OCI-LY7 (cell line): ENCODE measurements at regions not wholly inside any gene's neighbourhood (a gene's known extent, or its start where the extent isn't known, plus 50 kb on each side); places are given as distances from the start of the nearest gene placed in this dataset.

Source experiments
- BruUV-seq: library from RNA; stranded (reverse); fragments of 400-500 nt; replicated peaks from 2 replicates; lab custom pipeline; 2021; lab: Mats Ljungman, UMichigan
- CTCF ChIA-PET: fragments of 300-600 bp; sonication (Branson Sonifier 250); formaldehyde crosslinking; loops from one replicate; lab custom pipeline; 2022; ENCODE audit warnings: antibody characterized with exemption; ENCODE audit not compliant: unreplicated experiment; lab: Charles Lee
- POLR2A ChIA-PET: fragments of 300-600 bp; sonication (Branson Sonifier 250); formaldehyde crosslinking; loops from one replicate; lab custom pipeline; 2022; ENCODE audit warnings: antibody characterized with exemption; lab: Charles Lee
- DNase-seq: peaks from one replicate; pipeline ENCODE4 v3.0.0-alpha.2; 2015; ENCODE audit warnings: low spot score
- H2AFZ ChIP-seq: fragments of 200-600 bp; sonication (generic), shearing (Covaris generic); 2 replicates; pipeline ENCODE4 v1.6.1; 2014; ENCODE audit warnings: mild to moderate bottlenecking, antibody characterized with exemption, low read length, moderate library complexity
- H3K27ac ChIP-seq: fragments of 200-600 bp; sonication (generic); 2 replicates; pipeline ENCODE4 v1.5.1; 2014; ENCODE audit warnings: mixed run types, low read depth, mild to moderate bottlenecking, moderate library complexity, low read length, inconsistent platforms; ENCODE audit not compliant: poor library complexity, severe bottlenecking
- H3K36me3 ChIP-seq: fragments of 200-600 bp; sonication (generic); 2 replicates; pipeline ENCODE4 v1.6.1; 2014; ENCODE audit warnings: mild to moderate bottlenecking, antibody characterized with exemption, low read length, moderate library complexity, mixed read lengths; ENCODE audit not compliant: insufficient read depth
- H3K4me1 ChIP-seq: fragments of 200-600 bp; sonication (generic); 2 replicates; pipeline ENCODE4 v1.5.1; 2014; ENCODE audit warnings: mild to moderate bottlenecking, low read length; ENCODE audit not compliant: insufficient read depth, poor library complexity, severe bottlenecking
- H3K4me2 ChIP-seq: fragments of 200-600 bp; sonication (generic); 2 replicates; pipeline ENCODE4 v1.6.1; 2014; ENCODE audit warnings: mild to moderate bottlenecking, low read length
- H3K4me3 ChIP-seq: fragments of 200-600 bp; sonication (generic); 2 replicates; pipeline ENCODE4 v1.5.1; 2014; ENCODE audit warnings: mild to moderate bottlenecking, low read depth, low read length; ENCODE audit not compliant: poor library complexity, severe bottlenecking
- H3K79me2 ChIP-seq: fragments of 200-600 bp; sonication (generic); 2 replicates; pipeline ENCODE4 v1.6.1; 2016; ENCODE audit warnings: low read depth, mild to moderate bottlenecking, low read length, moderate library complexity, mixed read lengths; ENCODE audit not compliant: insufficient read depth
- H3K9me2 ChIP-seq: fragments of 200-600 bp; sonication (generic); 2 replicates; pipeline ENCODE4 v1.6.1; 2016; ENCODE audit warnings: mild to moderate bottlenecking, low read length, mixed read lengths; ENCODE audit not compliant: insufficient read depth
- H3K9me3 ChIP-seq: fragments of 200-600 bp; sonication (generic); 2 replicates; pipeline ENCODE4 v1.6.1; 2014; ENCODE audit warnings: mild to moderate bottlenecking, mixed run types, low read length, mixed read lengths
- H4K20me1 ChIP-seq: fragments of 200-600 bp; sonication (generic); 2 replicates; pipeline ENCODE4 v1.6.1; 2014; ENCODE audit warnings: mild to moderate bottlenecking, antibody characterized with exemption, low read length, moderate library complexity, mixed read lengths; ENCODE audit not compliant: insufficient read depth
- EZH2phosphoT487 ChIP-seq: fragments of 200-600 bp; sonication (generic); IDR thresholded peaks from 2 replicates; pipeline ENCODE4 v1.6.1; 2018; ENCODE audit warnings: low read depth, borderline replicate concordance, mild to moderate bottlenecking, mixed run types, antibody characterized with exemption, low read length, moderate library complexity, mixed read lengths
- intact Hi-C: fragments of 100-400 bp; cut with micrococcal nuclease; formaldehyde crosslinking; loops from one replicate; pipeline ENCODE4 v1.10.0; 2022; ENCODE audit not compliant: unreplicated experiment
- TF ChIP-seq, protein P1 (sequence below): fragments of 200-600 bp; sonication (generic); conservative IDR thresholded peaks from 2 replicates; pipeline ENCODE4 v1.5.1; 2014; ENCODE audit warnings: mild to moderate bottlenecking, antibody characterized with exemption, low read length, moderate library complexity, mixed read lengths

DNA sequence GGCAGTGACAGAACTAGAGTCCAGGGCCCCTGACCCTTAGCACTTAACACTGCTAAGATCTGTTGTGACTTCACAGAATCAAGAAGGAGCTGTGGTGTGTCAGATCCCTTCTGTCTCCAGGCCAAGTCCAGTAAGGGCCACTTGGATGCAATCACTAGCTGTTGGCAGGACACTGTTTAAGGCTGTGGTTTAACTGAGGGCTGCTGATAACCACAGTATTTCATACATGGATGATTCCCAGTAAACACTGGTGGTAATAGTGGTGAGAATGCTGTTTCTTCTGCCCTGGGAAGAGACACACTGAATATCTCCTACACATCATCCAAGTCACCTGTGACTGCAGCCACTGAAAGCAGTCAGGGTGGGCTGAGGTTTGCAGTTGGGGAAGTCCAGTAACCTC is 77.7 kb upstream of the FBXO11 start:
- DNase-seq = no peak
- no peak overlapping the region for H3K4me3 ChIP-seq
- POLR2A ChIA-PET = interaction anchor here (0.6 kb wide), 1 partner anchor 12 kb away, joined by 3 read pairs; no protein-coding TSS in a partner anchor
- H4K20me1 ChIP-seq = no peaks in the 10 kb centered on the region
- CTCF ChIA-PET = no interaction called here
- H3K79me2 ChIP-seq = no peaks in the 10 kb centered on the region
- no peak overlapping the region for H3K4me2 ChIP-seq
- no TSS peak for BruUV-seq
- H2AFZ ChIP-seq = no peak overlapping the region
- no peaks in the 10 kb centered on the region for H3K9me2 ChIP-seq
- H3K4me1 ChIP-seq = no peaks in the 10 kb centered on the region
- TF ChIP-seq, protein P1, sequence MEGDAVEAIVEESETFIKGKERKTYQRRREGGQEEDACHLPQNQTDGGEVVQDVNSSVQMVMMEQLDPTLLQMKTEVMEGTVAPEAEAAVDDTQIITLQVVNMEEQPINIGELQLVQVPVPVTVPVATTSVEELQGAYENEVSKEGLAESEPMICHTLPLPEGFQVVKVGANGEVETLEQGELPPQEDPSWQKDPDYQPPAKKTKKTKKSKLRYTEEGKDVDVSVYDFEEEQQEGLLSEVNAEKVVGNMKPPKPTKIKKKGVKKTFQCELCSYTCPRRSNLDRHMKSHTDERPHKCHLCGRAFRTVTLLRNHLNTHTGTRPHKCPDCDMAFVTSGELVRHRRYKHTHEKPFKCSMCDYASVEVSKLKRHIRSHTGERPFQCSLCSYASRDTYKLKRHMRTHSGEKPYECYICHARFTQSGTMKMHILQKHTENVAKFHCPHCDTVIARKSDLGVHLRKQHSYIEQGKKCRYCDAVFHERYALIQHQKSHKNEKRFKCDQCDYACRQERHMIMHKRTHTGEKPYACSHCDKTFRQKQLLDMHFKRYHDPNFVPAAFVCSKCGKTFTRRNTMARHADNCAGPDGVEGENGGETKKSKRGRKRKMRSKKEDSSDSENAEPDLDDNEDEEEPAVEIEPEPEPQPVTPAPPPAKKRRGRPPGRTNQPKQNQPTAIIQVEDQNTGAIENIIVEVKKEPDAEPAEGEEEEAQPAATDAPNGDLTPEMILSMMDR = no peak
- no peak for TF ChIP-seq EZH2phosphoT487
- no peaks in the 10 kb centered on the region for H3K36me3 ChIP-seq
- no peak overlapping the region for H3K27ac ChIP-seq
- intact Hi-C loops = no loop called here
- no peaks in the 10 kb centered on the region for H3K9me3 ChIP-seq

DNA sequence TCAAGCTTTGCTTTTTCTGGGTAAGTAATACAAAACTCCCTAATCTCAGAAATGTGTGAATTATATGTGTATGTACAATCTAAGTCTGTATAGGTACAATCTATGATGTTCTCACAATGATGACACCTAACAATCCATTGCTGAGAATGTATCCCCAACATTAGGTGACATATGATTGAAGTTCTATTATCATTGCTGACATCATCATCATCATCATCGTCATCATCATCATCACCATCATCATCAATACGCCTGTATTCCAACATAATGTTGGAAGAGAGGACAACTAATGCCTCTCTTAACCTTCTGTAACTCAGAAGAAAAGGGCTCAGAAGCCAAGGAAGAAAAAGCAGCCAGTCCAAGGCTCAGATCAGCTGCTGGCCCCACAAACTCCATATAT is 84.2 kb upstream of the FBXO11 start:
- Histone ChIP-seq H3K4me3 (no peak overlapping the region), H3K4me2 (no peak overlapping the region), H3K27ac (no peak overlapping the region), H3K9me2 (no peaks in the 10 kb centered on the region), H3K79me2 (no peaks in the 10 kb centered on the region), H3K9me3 (no peaks in the 10 kb centered on the region), H2AFZ (no peak overlapping the region), H3K36me3 (no peaks in the 10 kb centered on the region), H4K20me1 (no peaks in the 10 kb centered on the region), H3K4me1 (no peaks in the 10 kb centered on the region)
- intact Hi-C loops = no loop called here
- BruUV-seq = no TSS peak
- DNase-seq = no peak
- ChIA-PET CTCF (no interaction called here), POLR2A (interaction anchor here (0.5 to 0.9 kb wide), 2 partner anchors 11 to 19 kb away, joined by 3 to 4 read pairs; no protein-coding TSS in a partner anchor)
- TF ChIP-seq, protein P1 = no peak
- TF ChIP-seq EZH2phosphoT487 = no peak

DNA sequence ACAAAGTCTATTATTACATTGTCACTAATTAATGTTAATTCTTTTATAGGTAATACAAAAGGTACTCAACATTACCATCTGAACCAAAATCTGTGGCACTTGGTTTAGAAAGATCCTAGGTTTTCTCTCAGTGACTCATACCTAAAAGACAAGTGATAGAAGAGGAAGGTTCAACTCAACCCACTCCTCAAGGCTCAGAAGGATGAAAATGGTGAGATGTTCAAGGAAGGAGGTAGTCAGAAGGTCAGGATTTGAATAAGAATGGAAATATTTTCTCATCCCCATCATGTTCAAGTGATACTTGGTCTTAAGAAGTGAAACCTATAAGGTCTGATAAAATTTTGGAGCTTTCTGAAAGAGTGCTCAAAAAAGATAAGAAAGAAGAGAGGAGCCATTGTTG is 86.4 kb upstream of the FBXO11 start:
- Histone ChIP-seq H4K20me1 (no peaks in the 10 kb centered on the region), H3K4me2 (no peak overlapping the region), H3K27ac (no peak overlapping the region), H3K79me2 (no peaks in the 10 kb centered on the region), H3K9me2 (no peaks in the 10 kb centered on the region), H3K36me3 (no peaks in the 10 kb centered on the region), H3K4me3 (no peak overlapping the region), H2AFZ (no peak overlapping the region), H3K9me3 (no peaks in the 10 kb centered on the region), H3K4me1 (no peaks in the 10 kb centered on the region)
- TF ChIP-seq, protein P1 = no peak
- no peak for TF ChIP-seq EZH2phosphoT487
- ChIA-PET CTCF (no interaction called here), POLR2A (interaction anchor here (0.6 kb wide), 1 partner anchor 96 kb away, joined by 3 read pairs; no protein-coding TSS in a partner anchor)
- no TSS peak for BruUV-seq
- no peak for DNase-seq
- intact Hi-C loops = no loop called here
